Dendritic cell treated with granulocyte-macrophage colony-stimulating factor and Interleukin-4, amounts not matched to agents 40 ng/mL and 50 ng/mL, for 4 days (primary cell): ENCODE measurements at regions not wholly inside any gene's neighbourhood (a gene's known extent, or its start where the extent isn't known, plus 50 kb on each side); places are given as distances from the start of the nearest gene placed in this dataset.

ENCODE experiments used
- H3K27ac Mint-ChIP-seq: one replicate; pipeline ENCODE4 v1.8.0; 2022; ENCODE audit warnings: mild to moderate bottlenecking, mixed read lengths
- H3K27me3 Mint-ChIP-seq: one replicate; pipeline ENCODE4 v1.8.0; 2022; ENCODE audit warnings: mild to moderate bottlenecking, mixed read lengths
- H3K36me3 Mint-ChIP-seq: one replicate; pipeline ENCODE4 v1.8.0; 2022; ENCODE audit warnings: low read depth, mixed read lengths
- H3K4me1 Mint-ChIP-seq: one replicate; pipeline ENCODE4 v1.8.0; 2022; ENCODE audit warnings: low read depth, mixed read lengths
- H3K4me3 Mint-ChIP-seq: one replicate; pipeline ENCODE4 v1.8.0; 2022; ENCODE audit warnings: mild to moderate bottlenecking, moderate library complexity, mixed read lengths
- H3K9me3 Mint-ChIP-seq: one replicate; pipeline ENCODE4 v1.8.0; 2022; ENCODE audit warnings: mixed read lengths
- intact Hi-C: fragments of 100-400 bp; cut with micrococcal nuclease; formaldehyde crosslinking; loops from one replicate; pipeline ENCODE4 v1.15.0; 2022

- Mint-ChIP-seq H3K9me3 (no peaks in the 10 kb centered on the region), H3K27ac (no peak overlapping the region), H3K27me3 (no peaks in the 10 kb centered on the region), H3K36me3 (no peaks in the 10 kb centered on the region), H3K4me3 (no peak overlapping the region), H3K4me1 (peaks cover 48% of the 10 kb centered on the region)
- intact Hi-C loops, result no loop called here
Measured at GRCh38 chr3:59558906-59559720, 509.3 kb upstream of the CFAP20DC start.

GRCh38 chr3:59555593-59556315 is 505.9 kb upstream of the CFAP20DC start:
- no peaks in the 10 kb centered on the region for H3K36me3 Mint-ChIP-seq
- no peak overlapping the region for H3K27ac Mint-ChIP-seq
- H3K4me1 Mint-ChIP-seq, result peaks cover 30% of the 10 kb centered on the region
- intact Hi-C loops, result no loop called here
- no peak overlapping the region for H3K4me3 Mint-ChIP-seq
- H3K9me3 Mint-ChIP-seq, result no peaks in the 10 kb centered on the region
- no peaks in the 10 kb centered on the region for H3K27me3 Mint-ChIP-seq

- no peaks in the 10 kb centered on the region for H3K27me3 Mint-ChIP-seq
- no peaks in the 10 kb centered on the region for H3K9me3 Mint-ChIP-seq
- H3K27ac Mint-ChIP-seq, result no peak overlapping the region
- intact Hi-C loops, result no loop called here
- H3K4me1 Mint-ChIP-seq, result peaks cover 18% of the 10 kb centered on the region
- H3K36me3 Mint-ChIP-seq, result no peaks in the 10 kb centered on the region
- H3K4me3 Mint-ChIP-seq, result no peak overlapping the region
Measured at GRCh38 chr3:59553076-59553475, 503.3 kb upstream of the CFAP20DC start.

DNA sequence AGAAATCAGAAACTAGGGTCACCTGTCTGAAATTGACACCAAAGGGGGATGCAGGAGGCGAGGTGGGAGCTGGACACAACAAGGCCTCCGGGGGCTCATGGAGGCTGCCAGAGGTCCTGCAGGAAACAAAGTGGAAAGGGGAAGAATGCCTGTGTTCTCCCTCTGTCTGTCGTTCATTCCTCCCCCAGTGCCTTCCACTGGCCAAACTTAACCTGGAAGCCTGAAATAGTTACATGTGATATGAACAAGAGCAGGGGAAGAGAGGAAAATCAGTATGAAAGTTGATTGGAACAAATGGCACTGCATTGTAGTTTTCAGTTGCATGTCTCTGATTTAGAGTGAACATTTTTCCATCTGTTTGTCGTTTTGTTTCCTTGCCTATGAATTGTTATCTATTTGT is 502.0 kb upstream of the CFAP20DC start:
- Mint-ChIP-seq H3K4me3 (no peak overlapping the region), H3K4me1 (peaks cover 18% of the 10 kb centered on the region), H3K36me3 (no peaks in the 10 kb centered on the region), H3K27me3 (no peaks in the 10 kb centered on the region), H3K9me3 (no peaks in the 10 kb centered on the region), H3K27ac (no peak overlapping the region)
- intact Hi-C loops, result no loop called here

DNA sequence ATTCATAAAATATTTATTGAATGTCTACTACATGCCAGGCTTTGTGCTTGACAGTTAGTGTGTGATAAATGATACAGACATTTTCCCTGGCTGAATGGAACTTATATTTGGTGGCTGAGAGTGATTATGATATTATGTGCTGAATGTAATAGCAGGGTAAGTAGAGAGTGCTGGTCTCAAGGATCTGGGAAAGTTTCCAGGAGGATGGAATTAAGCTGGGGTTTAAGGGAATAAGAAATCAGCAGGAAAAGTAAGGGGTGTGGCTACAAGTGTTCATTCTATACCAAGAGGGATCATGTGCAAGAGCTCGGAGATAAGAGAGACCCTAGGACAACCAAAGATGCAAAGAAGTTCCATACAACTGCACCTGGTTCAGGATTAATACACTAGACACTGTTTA is 500.1 kb upstream of the CFAP20DC start:
- intact Hi-C loops, result no loop called here
- Mint-ChIP-seq H3K36me3 (no peaks in the 10 kb centered on the region), H3K27me3 (no peaks in the 10 kb centered on the region), H3K27ac (no peak overlapping the region), H3K9me3 (no peaks in the 10 kb centered on the region), H3K4me1 (peaks cover 3% of the 10 kb centered on the region), H3K4me3 (no peak overlapping the region)

DNA sequence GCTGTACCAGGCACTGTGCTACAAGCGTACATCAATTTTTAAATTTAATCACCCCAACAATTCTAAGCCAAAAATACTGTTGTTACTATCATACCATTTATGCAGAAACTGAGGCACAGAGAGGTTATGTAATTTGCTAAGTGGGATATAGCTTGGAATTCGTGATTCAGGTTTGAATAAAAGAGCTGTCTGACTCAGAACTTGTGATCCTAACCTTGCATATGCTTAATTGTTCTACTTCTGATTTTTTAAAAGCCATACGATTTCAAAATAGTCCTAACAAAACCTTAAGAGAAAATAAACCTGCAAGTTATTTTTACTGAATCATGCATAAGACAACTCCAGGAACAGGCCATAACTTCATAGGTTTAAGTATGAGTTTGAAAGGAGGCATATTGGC is 498.0 kb upstream of the CFAP20DC start:
- Mint-ChIP-seq H3K27ac (no peak overlapping the region), H3K27me3 (no peaks in the 10 kb centered on the region), H3K9me3 (no peaks in the 10 kb centered on the region), H3K4me1 (no peaks in the 10 kb centered on the region), H3K36me3 (no peaks in the 10 kb centered on the region), H3K4me3 (no peak overlapping the region)
- intact Hi-C loops, result no loop called here

DNA sequence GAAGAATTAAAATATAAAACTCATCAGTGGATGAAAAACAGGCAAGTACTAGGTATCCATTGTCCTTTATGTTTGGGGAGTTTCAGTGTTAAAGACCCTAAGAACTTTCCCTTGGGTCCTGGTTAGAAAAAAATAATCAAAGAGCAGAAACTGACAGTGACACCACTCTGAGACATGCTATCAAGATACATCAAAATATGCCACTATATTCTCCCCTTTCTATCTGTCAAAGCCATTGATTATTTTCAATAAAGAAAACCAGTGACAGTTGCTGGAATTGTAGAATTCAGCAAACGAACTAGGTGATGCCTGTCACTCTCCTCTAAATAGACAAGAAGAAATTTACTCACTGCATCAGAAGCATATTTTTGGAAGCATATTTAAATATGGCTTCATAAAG is 496.7 kb upstream of the CFAP20DC start:
- Mint-ChIP-seq H3K27ac (no peak overlapping the region), H3K4me1 (no peaks in the 10 kb centered on the region), H3K4me3 (no peak overlapping the region), H3K9me3 (no peaks in the 10 kb centered on the region), H3K27me3 (no peaks in the 10 kb centered on the region), H3K36me3 (no peaks in the 10 kb centered on the region)
- intact Hi-C loops, result no loop called here

DNA sequence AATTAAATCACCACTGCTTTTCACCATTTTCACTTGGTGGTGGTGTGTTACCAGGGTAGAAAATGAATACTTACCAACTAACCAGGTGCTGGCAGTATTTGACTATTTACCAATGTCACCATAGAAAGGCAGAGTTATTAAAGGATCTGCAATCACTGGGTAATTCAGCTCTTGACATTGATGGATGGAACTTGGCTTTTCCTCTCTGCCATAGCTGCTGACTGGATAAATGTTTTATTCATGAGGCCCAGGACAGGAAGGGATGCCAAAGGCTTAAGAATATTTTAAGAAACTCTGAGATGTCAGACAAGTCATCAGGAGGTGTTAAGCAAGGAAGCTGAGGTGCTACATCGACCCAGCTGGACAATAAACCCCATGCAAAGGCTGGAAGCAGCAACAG is 495.5 kb upstream of the CFAP20DC start:
- no peaks in the 10 kb centered on the region for H3K9me3 Mint-ChIP-seq
- H3K36me3 Mint-ChIP-seq, result no peaks in the 10 kb centered on the region
- no peak overlapping the region for H3K4me3 Mint-ChIP-seq
- no peaks in the 10 kb centered on the region for H3K27me3 Mint-ChIP-seq
- no peak overlapping the region for H3K27ac Mint-ChIP-seq
- intact Hi-C loops, result no loop called here
- H3K4me1 Mint-ChIP-seq, result no peaks in the 10 kb centered on the region

DNA sequence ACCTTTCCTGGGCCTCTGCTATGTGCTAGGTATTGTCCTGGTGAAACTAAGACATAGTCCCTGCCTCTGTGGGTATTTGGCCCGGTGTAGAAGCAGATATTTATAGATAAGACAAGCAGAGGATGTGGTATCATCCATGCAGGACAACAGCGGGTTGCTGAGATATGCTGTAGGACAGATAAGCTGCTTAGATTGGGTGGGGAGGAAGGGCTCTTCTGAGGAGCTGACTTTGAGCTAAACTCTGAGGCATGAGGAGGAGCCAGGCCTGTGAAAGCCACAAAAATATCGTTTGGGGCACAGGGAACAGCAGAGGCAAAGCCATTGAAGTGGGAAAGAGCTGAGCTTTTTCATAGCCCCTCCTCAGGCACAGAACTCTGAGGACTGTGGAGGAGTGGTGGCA is 492.5 kb upstream of the CFAP20DC start:
- intact Hi-C loops, result no loop called here
- Mint-ChIP-seq H3K27ac (no peak overlapping the region), H3K36me3 (no peaks in the 10 kb centered on the region)

DNA sequence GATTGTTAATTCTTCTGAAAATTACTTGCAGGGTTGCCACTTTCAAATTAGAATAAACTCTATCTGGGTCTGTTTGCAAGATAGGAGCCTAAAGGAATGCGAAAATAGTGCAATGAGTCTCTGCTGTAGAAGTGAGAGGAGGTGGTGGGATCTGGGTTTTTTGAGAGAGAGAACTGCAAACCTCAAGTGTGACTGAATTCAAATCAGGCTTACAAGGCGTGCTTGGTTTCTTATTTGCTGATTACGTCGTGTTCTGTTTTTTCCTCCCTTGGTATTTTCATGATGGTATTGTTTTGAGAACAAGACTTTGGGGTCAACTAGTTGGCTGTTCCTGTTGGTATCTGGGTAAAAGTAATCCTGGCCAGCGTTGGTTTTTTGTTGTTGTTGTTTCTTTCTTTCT is 490.9 kb upstream of the CFAP20DC start:
- intact Hi-C loops, result no loop called here

More for the DNA sequence above, 492.5 kb upstream of the CFAP20DC start:
- H3K4me3 Mint-ChIP-seq, result no peak overlapping the region
- H3K9me3 Mint-ChIP-seq, result no peaks in the 10 kb centered on the region
- no peaks in the 10 kb centered on the region for H3K27me3 Mint-ChIP-seq
- H3K4me1 Mint-ChIP-seq, result no peaks in the 10 kb centered on the region

DNA sequence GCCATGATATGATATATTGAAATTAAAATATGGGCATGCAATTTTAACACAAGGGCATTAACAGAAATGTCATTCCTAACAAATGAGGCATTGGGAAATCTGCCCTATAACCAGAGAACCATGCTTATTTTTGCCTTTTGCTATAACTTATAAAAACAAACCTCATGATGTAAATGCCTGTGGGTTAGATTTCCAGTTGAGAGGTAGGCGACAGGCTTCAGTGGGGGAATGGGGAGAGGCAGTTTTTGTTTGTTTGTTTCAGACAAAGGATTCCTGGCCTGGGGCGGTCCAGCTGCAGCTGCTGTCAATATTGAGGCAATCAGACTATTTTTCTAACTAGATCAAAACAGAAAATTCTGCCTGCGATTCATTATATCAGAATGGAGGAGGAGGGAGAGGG is 490.4 kb upstream of the CFAP20DC start:
- H3K27ac Mint-ChIP-seq, result no peak overlapping the region
- no peaks in the 10 kb centered on the region for H3K4me1 Mint-ChIP-seq
- no peaks in the 10 kb centered on the region for H3K9me3 Mint-ChIP-seq
- intact Hi-C loops, result no loop called here
- no peaks in the 10 kb centered on the region for H3K27me3 Mint-ChIP-seq
- no peak overlapping the region for H3K4me3 Mint-ChIP-seq
- no peaks in the 10 kb centered on the region for H3K36me3 Mint-ChIP-seq

More for the DNA sequence above, 490.9 kb upstream of the CFAP20DC start:
- no peak overlapping the region for H3K4me3 Mint-ChIP-seq
- no peak overlapping the region for H3K27ac Mint-ChIP-seq
- H3K27me3 Mint-ChIP-seq, result no peaks in the 10 kb centered on the region
- H3K36me3 Mint-ChIP-seq, result no peaks in the 10 kb centered on the region
- no peaks in the 10 kb centered on the region for H3K4me1 Mint-ChIP-seq
- H3K9me3 Mint-ChIP-seq, result no peaks in the 10 kb centered on the region

- Mint-ChIP-seq H3K27ac (no peak overlapping the region), H3K4me1 (no peaks in the 10 kb centered on the region), H3K27me3 (no peaks in the 10 kb centered on the region), H3K4me3 (no peak overlapping the region), H3K36me3 (no peaks in the 10 kb centered on the region), H3K9me3 (no peaks in the 10 kb centered on the region)
- intact Hi-C loops, result no loop called here
Measured at GRCh38 chr3:59538753-59539432, 489.1 kb upstream of the CFAP20DC start.

- Mint-ChIP-seq H3K4me1 (no peaks in the 10 kb centered on the region), H3K27ac (no peak overlapping the region), H3K9me3 (no peaks in the 10 kb centered on the region), H3K36me3 (no peaks in the 10 kb centered on the region), H3K27me3 (peaks cover 5% of the 10 kb centered on the region), H3K4me3 (no peak overlapping the region)
- intact Hi-C loops, result no loop called here
Measured at GRCh38 chr3:59535791-59536221, 486.0 kb upstream of the CFAP20DC start.

GRCh38 chr3:59531994-59532393 is 482.2 kb upstream of the CFAP20DC start:
- H3K9me3 Mint-ChIP-seq, result no peaks in the 10 kb centered on the region
- intact Hi-C loops, result no loop called here
- H3K27ac Mint-ChIP-seq, result no peak overlapping the region
- H3K4me1 Mint-ChIP-seq, result no peaks in the 10 kb centered on the region
- H3K27me3 Mint-ChIP-seq, result peaks cover 5% of the 10 kb centered on the region
- H3K36me3 Mint-ChIP-seq, result no peaks in the 10 kb centered on the region
- H3K4me3 Mint-ChIP-seq, result no peak overlapping the region
